ENCODE measurements at regions not wholly inside any gene's neighbourhood (a gene's known extent, or its start where the extent isn't known, plus 50 kb on each side); places are given as distances from the start of the nearest gene placed in this dataset.

DNA sequence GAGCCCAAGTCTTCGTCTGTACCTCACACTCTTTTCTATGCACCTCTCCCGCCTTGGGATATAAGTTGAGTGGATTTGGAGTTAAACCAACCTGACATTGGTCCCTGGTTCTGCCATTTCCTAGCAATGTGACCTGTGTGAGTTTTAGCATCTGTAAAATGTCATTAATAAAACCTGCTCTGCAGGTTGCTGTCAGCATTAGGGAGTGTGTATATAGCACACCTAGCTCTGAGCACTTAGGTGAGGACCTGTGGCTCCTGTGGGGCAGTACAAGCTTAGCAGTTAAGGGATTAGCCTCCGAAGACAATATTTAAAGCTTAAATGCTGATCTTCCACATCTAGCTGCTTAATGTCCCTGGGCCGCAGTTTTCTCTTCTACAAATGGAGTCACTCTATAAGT, 248.0 kb downstream of the TMEM114 start (continued):
- TF ChIP-seq ZNF114 (CRISPR knock-in tag; IDR thresholded peaks at IDR 0.05) (no peak), STAT1 (IDR thresholded peaks at IDR 0.05; ENCODE audit: unreplicated experiment) (no peak), ZNF331 (CRISPR knock-in tag; IDR thresholded peaks at IDR 0.05; ENCODE audit: low read depth) (no peak), JUNB (IDR thresholded peaks at IDR 0.05; ENCODE audit: unreplicated experiment) (no peak), POLR2AphosphoS5 (IDR thresholded peaks at IDR 0.05; ENCODE audit: low read depth) (no peak)
- TF ChIP-seq, protein P1, sequence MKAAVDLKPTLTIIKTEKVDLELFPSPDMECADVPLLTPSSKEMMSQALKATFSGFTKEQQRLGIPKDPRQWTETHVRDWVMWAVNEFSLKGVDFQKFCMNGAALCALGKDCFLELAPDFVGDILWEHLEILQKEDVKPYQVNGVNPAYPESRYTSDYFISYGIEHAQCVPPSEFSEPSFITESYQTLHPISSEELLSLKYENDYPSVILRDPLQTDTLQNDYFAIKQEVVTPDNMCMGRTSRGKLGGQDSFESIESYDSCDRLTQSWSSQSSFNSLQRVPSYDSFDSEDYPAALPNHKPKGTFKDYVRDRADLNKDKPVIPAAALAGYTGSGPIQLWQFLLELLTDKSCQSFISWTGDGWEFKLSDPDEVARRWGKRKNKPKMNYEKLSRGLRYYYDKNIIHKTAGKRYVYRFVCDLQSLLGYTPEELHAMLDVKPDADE (IDR thresholded peaks at IDR 0.05): no peak
- TF ChIP-seq, protein P2, sequence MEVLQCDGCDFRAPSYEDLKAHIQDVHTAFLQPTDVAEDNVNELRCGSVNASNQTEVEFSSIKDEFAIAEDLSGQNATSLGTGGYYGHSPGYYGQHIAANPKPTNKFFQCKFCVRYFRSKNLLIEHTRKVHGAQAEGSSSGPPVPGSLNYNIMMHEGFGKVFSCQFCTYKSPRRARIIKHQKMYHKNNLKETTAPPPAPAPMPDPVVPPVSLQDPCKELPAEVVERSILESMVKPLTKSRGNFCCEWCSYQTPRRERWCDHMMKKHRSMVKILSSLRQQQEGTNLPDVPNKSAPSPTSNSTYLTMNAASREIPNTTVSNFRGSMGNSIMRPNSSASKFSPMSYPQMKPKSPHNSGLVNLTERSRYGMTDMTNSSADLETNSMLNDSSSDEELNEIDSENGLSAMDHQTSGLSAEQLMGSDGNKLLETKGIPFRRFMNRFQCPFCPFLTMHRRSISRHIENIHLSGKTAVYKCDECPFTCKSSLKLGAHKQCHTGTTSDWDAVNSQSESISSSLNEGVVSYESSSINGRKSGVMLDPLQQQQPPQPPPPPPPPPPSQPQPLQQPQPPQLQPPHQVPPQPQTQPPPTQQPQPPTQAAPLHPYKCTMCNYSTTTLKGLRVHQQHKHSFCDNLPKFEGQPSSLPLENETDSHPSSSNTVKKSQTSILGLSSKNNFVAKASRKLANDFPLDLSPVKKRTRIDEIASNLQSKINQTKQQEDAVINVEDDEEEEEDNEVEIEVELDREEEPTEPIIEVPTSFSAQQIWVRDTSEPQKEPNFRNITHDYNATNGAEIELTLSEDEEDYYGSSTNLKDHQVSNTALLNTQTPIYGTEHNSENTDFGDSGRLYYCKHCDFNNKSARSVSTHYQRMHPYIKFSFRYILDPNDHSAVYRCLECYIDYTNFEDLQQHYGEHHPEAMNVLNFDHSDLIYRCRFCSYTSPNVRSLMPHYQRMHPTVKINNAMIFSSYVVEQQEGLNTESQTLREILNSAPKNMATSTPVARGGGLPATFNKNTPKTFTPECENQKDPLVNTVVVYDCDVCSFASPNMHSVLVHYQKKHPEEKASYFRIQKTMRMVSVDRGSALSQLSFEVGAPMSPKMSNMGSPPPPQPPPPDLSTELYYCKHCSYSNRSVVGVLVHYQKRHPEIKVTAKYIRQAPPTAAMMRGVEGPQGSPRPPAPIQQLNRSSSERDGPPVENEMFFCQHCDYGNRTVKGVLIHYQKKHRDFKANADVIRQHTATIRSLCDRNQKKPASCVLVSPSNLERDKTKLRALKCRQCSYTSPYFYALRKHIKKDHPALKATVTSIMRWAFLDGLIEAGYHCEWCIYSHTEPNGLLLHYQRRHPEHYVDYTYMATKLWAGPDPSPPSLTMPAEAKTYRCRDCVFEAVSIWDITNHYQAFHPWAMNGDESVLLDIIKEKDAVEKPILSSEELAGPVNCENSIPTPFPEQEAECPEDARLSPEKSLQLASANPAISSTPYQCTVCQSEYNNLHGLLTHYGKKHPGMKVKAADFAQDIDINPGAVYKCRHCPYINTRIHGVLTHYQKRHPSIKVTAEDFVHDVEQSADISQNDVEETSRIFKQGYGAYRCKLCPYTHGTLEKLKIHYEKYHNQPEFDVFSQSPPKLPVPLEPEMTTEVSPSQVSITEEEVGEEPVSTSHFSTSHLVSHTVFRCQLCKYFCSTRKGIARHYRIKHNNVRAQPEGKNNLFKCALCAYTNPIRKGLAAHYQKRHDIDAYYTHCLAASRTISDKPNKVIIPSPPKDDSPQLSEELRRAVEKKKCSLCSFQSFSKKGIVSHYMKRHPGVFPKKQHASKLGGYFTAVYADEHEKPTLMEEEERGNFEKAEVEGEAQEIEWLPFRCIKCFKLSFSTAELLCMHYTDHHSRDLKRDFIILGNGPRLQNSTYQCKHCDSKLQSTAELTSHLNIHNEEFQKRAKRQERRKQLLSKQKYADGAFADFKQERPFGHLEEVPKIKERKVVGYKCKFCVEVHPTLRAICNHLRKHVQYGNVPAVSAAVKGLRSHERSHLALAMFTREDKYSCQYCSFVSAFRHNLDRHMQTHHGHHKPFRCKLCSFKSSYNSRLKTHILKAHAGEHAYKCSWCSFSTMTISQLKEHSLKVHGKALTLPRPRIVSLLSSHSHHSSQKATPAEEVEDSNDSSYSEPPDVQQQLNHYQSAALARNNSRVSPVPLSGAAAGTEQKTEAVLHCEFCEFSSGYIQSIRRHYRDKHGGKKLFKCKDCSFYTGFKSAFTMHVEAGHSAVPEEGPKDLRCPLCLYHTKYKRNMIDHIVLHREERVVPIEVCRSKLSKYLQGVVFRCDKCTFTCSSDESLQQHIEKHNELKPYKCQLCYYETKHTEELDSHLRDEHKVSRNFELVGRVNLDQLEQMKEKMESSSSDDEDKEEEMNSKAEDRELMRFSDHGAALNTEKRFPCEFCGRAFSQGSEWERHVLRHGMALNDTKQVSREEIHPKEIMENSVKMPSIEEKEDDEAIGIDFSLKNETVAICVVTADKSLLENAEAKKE (CRISPR knock-in tag; IDR thresholded peaks at IDR 0.05): no peak

DNA sequence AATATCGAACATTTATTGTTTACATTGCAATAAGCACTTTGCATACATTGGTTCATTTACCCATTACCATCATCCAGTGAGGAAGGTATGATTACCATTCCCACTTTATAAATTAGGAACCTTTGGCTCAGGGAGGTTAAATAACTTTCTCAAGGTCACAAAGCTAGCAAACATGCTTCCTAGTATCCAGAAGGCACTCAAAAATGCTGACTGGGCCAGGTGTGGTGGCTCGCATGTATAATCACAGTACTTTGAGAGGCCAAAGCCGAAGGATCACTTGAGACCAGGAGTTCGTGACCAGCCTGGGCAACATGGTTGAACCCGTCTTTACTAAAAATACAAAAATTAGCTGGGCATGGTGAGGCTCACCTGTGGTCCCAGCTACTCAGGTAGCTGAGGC, 259.6 kb downstream of the TMEM114 start:
- no peak overlapping the region for H3K4me3 Mint-ChIP-seq
- no peaks in the 10 kb centered on the region for H3K4me1 Mint-ChIP-seq
- no peak overlapping the region for H3K27ac ChIP-seq (ENCODE audit: low read depth)
- no peaks in the 10 kb centered on the region for H3F3A ChIP-seq (replicated peaks; ENCODE audit: low read depth)
- H3K36me3 Mint-ChIP-seq (ENCODE audit: low read depth): no peaks in the 10 kb centered on the region
- H3K9me2 ChIP-seq (ENCODE audit: insufficient read depth): no peaks in the 10 kb centered on the region
- no peak overlapping the region for H3K4me2 ChIP-seq
- DNase-seq (ENCODE audit: low spot score): no peak
- H3K27me3 ChIP-seq (ENCODE audit: insufficient read depth): no peaks in the 10 kb centered on the region
- no peaks in the 10 kb centered on the region; the same call in 2 of the 3 replicates for H3K9me3 Mint-ChIP-seq
- no peaks in the 10 kb centered on the region for H3K27me3 Mint-ChIP-seq (ENCODE audit: insufficient read depth, low read depth, poor library complexity)
- no peaks in the 10 kb centered on the region for H3K36me3 ChIP-seq (ENCODE audit: insufficient read depth)
- no peaks in the 10 kb centered on the region for H4K20me1 ChIP-seq (replicated peaks; ENCODE audit: insufficient read depth)
- H3K79me2 ChIP-seq (replicated peaks; ENCODE audit: insufficient read depth): no peaks in the 10 kb centered on the region
- H3K4me3 ChIP-seq: no peak overlapping the region
- H3K4me1 ChIP-seq (ENCODE audit: insufficient read depth): no peaks in the 10 kb centered on the region
- ATAC-seq: no peak
- H3K27ac Mint-ChIP-seq: no peak overlapping the region
- H2AFZ ChIP-seq: no peak overlapping the region
- no peak for TF ChIP-seq EZH2phosphoT487 (IDR thresholded peaks at IDR 0.05; ENCODE audit: unreplicated experiment)
- TF ChIP-seq, protein P1 (IDR thresholded peaks at IDR 0.05): no peak
- TF ChIP-seq EZH2 (IDR thresholded peaks at IDR 0.05; ENCODE audit: low read depth, unreplicated experiment): no peak
- TF ChIP-seq JUNB (IDR thresholded peaks at IDR 0.05; ENCODE audit: unreplicated experiment): no peak
- no peak for TF ChIP-seq STAT1 (IDR thresholded peaks at IDR 0.05; ENCODE audit: unreplicated experiment)
- TF ChIP-seq CREB1 (CRISPR knock-in tag; IDR thresholded peaks at IDR 0.05; ENCODE audit: low read depth): no peak
- TF ChIP-seq NANOG (IDR thresholded peaks at IDR 0.05; ENCODE audit: borderline replicate concordance): no peak

Data from GM23338 (cell line).